Keratinocyte (primary cell): ENCODE measurements at regions not wholly inside any gene's neighbourhood (a gene's known extent, or its start where the extent isn't known, plus 50 kb on each side); places are given as distances from the start of the nearest gene placed in this dataset.

Source experiments
- CTCF ChIP-seq, 3 experiments: IDR thresholded peaks in 1 of 3; conservative IDR thresholded peaks in 1 of 3; optimal IDR thresholded peaks in 1 of 3; 2 replicates in 2 of 3; 3 replicates in 1 of 3; pipeline versions ENCODE3 to v1.5.1; 2011; ENCODE audit warnings: low read length in 3 of 3, mild to moderate bottlenecking in 3 of 3, moderate library complexity in 2 of 3, control low read depth in 1 of 3, inconsistent platforms in 1 of 3; ENCODE audit not compliant: insufficient read depth in 2 of 3; ENCODE audit errors: extremely low read depth in 1 of 3
- EZH2 ChIP-seq: IDR thresholded peaks from one replicate; pipeline ENCODE4 v1.6.1; 2012; ENCODE audit warnings: inconsistent platforms, mild to moderate bottlenecking, low read length, moderate library complexity

GRCh38 chr2:194854941-194855340, 802.1 kb upstream of the SLC39A10 start:
- TF ChIP-seq CTCF (optimal IDR thresholded peaks at IDR 0.05 in 1 of 3, IDR thresholded peaks at IDR 0.05 in 1 of 3, conservative IDR thresholded peaks at IDR 0.05 in 1 of 3; ENCODE audit: extremely low read depth in 1 of 3, insufficient read depth in 2 of 3, low read length in 3 of 3), result no peak
- TF ChIP-seq EZH2, result no peak
